ENCODE measurements at regions not wholly inside any gene's neighbourhood (a gene's known extent, or its start where the extent isn't known, plus 50 kb on each side); places are given as distances from the start of the nearest gene placed in this dataset.
"Not testable (repeated sequence)": the region's sequence is repeated elsewhere in the genome, so short reads cannot be mapped to it uniquely, and the experiment has no call there.

GRCh38 chr15:75765551-75766305 is 53.1 kb upstream of the CSPG4 start:
- not testable (repeated sequence) for TF ChIP-seq PHB2 (IDR thresholded peaks at IDR 0.05; ENCODE audit: low read depth); THRA (IDR thresholded peaks at IDR 0.05); CTCF (IDR thresholded peaks at IDR 0.05 in 2 of 3, conservative IDR thresholded peaks at IDR 0.05 in 1 of 3; ENCODE audit: insufficient read depth in 2 of 3, low read depth in 1 of 3, low read length in 3 of 3); SREBF2 (CRISPR knock-in tag; IDR thresholded peaks at IDR 0.05); POLR2G (IDR thresholded peaks at IDR 0.05; ENCODE audit: low read depth, low read length); ZNF239 (CRISPR knock-in tag; IDR thresholded peaks at IDR 0.05); KDM1A (IDR thresholded peaks at IDR 0.05)
